Activated CD4-positive, alpha-beta T cell treated with anti-CD3 and anti-CD28 coated beads, Interleukin-10, Interleukin-2, amounts not matched to agents 100 ng/mL and 50 ng/mL, durations not matched to agents 16 hours and 8 hours (primary cell): ENCODE measurements at regions not wholly inside any gene's neighbourhood (a gene's known extent, or its start where the extent isn't known, plus 50 kb on each side); places are given as distances from the start of the nearest gene placed in this dataset.

Source experiments
- DNase-seq: peaks from one replicate; pipeline ENCODE4 v3.0.0-alpha.2; 2020

DNA sequence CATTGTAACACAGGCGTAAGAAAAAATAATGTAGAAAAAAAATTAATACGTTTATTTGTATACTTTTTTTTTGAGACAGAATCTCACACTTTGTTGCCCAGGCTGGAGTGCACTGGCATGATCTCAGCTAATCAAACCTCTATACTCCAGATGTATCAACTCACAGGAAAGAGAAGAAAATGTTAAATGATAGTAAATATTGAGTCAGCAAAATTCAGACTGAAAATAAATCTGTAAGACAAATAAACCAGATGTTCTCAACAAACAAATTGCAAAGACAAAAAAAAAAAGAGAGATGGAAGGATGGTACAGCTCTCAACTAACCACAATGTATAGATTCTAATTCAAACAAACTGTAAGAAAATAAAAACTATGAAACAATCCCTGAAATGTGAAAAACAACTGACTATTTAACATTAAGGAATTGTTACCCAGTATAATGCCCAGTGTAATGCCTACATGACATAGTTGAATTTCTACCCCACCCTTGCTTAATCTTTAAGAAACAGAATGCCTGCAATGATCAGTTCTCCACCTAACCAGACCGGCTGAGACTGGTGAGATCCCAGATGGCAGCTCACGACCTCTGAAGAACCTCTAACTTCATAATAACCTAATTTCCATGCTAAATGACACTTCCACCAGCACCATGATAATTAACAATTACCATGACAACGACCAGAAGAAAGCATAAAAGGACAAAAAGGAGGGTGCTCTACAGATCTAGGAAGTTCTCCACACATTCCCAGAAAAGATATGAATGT lies 272.0 kb upstream of the GNAI1 start:
- DNase-seq: no peak

DNA sequence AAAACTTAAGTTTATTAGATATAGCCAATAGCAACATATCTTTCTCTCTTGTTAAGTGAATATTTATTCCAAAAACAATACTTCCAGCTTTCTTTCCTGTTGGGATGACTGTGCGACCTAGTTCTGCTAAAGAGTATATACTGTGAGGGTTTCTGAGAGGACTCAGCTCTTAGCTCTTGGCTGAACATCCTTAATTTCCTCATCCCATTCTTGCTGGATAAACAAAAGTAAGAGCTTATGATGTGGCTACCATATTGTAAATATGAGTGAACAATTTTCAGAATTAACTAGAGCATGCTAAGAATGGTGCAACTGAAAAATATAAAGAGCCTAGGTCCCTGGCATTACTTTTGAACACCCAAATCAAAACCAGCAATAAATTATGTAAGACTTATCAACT lies 279.5 kb upstream of the GNAI1 start:
- DNase-seq: no peak

DNA sequence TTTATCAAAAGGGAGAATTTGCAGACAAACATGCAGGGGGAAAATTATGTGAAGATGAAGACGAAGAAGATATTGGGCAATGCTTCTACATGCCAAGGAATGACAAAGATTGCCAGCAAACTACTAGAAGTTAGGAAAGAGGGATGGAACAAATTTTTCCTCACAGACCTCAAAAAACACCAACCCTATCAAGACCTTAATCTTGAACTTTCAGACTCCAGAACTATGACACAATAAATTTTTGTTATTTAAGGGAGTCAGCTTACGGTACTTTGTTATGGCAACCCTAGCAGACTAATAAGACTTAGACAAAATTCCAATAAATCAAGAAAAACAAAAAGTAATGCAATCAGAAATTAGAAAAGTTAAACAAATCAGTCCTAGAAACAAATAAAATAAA lies 280.0 kb upstream of the GNAI1 start:
- no peak for DNase-seq

DNA sequence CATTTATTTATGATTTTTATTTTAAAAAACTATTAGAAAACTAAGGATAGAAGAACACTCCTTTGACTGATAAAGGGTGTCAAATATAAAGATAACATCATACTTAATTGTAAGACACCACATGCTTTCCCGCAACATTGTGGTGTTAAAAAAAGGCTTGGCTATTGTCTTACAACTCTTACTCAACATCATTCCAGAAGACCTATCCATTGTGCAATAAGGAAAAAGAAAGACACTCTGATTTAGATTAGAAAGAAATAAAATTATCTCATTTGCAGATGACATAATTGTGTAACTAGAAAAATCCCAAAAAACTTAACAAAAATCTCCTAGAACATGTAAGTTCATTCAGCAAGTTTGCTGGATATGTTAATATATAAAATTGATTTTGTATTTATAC lies 296.7 kb upstream of the GNAI1 start:
- DNase-seq: no peak

DNA sequence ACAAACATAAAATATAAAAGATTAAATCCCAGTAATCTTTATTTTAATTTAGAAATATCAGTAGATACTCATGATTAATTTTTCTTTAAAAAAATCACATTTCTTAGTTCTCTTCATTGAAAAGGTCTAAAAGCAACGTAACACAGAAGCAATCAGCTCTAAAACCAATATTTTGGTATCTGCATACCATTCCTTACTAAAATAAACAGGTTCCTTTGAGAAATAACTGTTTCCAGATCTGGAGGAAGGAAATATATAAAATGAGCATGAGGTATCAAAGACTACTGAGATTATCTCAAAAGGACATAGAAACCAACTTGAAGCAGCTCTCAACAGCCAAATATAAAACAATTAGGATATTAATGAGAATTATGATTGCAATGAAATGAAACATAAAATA lies 301.0 kb upstream of the GNAI1 start:
- no peak for DNase-seq

DNA sequence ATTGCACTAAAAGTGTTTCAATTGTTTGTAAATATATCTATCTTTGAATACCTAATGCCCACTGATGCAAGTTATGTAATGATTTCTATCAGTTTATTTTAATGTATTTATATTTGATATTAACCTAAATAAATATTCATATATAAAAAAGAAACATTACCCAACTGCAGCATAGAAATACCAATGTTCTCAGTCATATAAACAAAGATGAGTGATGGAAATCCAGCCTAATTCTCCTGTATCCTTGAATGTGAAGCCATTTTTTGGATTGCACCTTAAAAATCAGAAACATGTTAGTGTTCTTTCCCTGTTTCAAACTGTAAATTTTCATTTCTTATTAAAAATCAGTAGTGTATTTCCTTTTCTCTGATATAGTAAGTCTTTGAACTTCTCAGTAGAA lies 305.8 kb upstream of the GNAI1 start:
- DNase-seq: no peak

DNA sequence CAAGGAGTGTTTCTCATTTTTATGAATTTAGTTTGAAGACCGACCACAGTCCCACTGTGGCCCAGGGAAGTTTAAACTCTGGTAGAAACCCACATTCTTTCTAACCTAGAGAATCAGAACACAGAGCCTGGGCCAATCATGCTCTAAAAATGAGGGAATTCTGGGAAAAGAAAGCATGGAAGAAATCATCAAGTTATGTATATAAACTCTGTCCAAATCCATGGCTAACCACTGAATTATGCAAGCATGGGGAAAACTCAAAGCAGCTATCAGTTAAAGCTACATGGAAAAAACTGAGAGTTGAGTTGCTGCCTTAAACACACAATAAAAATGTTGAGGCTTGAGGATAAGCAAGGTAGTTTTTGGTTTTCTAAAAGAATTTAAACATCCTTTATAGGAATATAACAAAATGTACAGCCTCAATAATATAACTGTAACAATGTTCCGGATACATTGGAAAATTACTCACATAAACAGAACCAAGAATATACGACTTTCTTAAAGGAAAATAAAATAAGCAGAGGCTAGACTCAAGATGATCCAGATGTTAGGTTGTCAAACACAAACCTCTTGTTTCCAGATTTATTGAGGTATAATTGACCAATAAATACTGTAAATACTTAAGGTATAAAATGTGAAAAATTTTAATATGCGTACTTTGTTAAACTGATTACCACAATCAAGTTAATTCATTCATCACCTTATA lies 311.2 kb upstream of the GNAI1 start:
- no peak for DNase-seq

DNA sequence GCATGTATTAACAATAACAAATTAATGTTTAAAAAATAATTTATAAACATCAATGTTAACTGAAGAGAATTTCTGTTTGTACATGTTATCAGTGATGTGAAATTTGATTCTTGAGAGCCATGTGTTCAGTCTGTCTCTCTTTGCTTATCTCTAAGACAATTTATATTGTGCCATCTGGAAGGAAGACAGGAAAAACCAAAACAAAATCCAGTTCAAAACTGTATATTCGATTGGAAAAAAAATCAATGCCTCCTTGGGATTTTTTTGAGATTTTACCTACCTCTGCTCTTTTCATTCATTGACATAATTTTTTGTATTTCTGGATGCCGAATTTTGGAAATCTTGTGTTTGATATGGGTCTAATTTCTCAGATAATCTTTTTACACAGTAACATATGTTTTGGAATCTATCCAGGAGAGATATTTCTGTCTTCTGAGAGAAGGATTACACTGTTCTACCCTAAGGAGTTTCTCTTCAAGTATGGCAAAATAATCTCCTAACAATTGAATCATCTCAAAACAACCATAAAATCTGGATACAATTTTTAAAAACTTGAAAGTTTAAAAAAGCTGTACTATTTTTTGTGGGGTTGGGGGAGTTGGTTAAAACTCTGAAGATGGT lies 311.9 kb upstream of the GNAI1 start:
- DNase-seq: no peak

DNA sequence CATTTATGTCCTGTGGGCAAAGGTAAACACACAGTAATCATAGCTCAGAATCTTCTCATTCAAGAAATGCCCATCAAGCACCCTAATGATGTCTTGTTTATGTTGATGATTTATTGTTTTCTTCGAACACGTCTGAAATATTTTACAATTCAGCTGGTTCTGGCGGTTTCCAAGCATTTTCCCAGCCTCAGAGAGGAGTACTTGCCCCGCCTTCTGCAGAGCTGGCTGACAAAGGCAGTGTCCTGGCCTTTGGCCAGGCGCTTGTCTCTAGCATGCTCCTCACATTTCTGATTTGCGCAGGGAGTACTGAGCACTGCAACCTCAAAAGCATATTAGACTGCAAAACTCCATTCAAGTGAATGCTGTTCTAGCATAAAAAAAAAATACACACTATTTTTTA lies 314.2 kb upstream of the GNAI1 start:
- no peak for DNase-seq

DNA sequence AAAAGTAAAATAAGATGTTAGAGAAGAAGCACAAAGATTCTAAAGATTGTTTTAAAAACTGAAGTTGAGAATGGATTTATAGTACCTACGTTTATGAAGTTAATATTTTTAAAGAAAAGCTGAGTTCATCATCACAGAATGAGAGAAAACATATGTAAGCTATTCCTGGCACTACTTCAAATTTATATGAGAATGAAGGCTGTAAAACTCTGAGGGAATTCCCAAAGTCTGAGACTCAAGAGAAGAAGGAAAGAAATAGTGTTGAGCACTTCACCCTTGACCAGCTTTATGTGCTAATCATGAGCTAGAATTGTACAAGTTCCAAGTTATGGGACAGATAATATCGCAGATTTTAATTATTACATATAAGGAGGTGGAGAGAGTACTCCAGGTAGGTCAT lies 323.7 kb upstream of the GNAI1 start:
- DNase-seq: no peak

DNA sequence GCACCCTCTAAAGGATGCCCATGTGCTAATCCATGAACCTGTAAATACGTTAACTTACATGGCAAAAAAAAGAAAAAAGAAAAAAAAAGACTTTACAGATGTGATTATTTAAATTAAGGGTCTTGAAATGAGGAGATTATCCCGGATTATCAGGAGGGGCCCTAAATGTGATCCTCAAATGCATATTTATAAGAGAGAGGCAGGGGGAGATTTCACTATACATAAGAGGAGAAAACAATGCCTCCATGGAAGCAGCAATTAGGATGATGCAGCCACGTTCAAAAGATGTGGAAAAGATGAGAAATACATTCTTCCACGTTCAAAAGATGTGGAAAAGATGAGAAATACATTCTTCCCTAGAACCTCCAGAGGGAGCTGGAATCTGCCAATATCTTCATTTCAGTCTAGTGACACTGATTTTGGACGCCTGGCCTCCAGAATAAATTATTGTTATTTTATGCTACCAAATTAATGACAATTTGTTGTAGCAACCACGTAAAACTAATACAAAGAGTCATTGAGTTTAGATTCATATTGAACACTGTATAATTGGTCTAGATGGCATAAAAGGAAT lies 328.4 kb upstream of the GNAI1 start:
- no peak for DNase-seq

DNA sequence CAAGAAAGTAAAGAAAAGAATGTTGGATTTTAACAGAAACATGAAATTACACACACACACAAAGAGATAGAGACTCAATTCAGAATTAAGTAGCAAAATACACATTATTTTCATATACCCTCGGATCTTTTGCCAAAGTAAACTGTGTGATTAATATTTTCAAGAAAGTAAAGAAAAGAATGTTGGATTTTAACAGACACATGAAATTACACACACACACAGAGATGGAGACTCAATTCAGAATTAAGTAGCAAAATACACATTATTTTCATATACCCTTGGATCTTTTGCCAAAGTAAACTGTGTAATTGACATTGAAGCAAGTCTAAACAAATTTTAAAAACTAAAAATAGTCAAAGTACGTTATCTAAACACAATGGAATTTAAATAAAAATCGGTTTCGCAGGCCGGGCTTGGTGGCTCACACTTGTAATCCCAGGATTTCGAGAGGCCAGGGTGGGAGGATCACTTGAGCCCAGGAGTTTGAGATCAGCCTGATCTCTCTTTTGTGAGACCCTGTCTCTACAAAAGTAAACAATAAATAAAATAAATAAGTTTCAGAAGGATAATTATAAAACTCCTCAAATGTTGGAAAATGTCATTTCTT lies 337.3 kb upstream of the MAGI2 start:
- DNase-seq: no peak

DNA sequence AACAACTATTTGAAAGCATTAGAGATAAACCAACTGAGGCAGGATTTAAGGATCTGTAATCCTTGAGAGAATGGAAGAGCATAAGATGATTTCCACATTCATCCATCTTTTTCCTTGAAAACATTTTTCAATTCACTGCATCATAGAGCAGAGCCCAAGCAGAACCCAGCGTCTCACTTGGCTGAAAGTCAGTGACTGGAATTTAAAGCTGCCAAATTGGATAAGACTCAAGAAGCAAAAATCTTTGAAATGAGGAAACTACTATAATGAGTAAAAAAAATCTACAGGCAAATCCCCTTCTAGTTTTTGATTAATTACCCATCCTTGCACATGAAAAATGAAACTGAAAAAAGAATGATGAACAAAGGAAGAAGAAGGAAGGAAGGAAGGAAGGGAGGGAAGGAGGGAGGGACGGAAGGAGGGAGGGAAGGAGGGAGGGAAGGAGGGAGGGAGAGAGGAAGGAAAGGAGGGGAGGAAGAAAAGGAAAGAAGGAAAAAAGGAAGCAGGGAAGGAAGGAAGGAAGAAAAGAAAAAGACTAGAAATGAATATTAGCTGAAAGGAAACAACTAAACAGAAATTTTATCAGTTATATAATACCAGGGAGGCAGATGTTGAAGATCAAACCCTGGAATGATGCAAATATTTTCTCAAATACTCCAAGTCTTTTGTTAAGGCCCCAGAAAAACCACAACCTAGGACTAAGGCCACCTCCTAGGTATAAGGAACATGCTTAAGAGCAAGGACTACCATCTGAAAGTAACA lies 336.3 kb upstream of the MAGI2 start:
- DNase-seq: no peak

DNA sequence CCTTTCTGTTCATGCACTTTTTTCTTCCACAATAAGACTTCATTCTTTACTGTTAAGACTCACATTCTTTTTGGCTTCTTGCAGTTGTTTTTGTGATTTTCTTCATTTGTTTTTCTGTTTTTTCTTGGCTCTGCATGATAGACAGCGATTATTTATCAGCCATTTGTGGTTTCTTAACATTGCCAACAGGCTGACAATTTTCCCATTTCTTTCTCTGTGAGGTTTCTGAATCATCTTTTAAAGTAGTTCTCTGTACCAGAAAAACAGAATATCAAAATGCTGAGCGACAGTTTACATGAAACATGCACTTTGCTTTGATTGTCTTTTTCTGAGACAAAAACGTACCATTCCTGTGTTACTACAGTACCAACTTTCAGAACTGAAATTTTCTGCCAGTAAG lies 334.2 kb upstream of the MAGI2 start:
- DNase-seq: no peak

DNA sequence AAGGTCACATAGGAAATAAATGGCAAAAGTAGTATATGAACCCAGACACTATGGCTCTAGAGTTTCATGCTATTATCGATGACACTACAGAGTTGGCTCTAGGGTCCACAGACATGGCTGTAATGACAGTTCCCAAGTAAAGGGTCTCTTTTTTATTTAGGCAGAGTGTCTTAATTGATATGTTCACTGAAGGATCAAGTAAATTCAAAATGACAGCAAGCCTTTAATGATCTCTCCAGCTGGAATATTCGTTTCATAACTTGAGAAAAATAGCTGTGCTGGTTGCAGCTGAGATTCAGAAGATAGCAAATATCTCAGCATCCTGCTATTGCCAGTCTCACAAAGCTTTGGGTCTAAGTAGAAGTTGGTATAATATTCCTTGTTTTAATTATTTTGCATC lies 333.6 kb upstream of the MAGI2 start:
- no peak for DNase-seq

DNA sequence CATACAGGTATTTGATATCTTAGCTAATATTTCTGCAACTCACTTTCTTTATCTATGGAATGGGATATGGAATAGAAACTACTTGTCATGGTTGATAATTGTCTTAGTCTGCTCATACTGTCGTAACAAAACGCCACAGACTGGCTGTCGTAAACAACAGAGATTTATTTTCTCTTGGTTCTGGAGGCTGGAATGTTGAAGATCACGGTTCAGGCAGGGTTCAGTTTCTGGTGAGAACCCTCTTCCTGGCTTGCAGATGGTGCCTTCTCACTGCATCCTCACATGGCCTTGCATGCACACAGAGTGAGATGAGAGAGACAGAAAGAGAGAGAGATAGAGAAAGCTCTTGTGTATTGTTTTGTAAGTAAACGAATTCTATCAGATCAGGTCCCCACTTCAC lies 332.7 kb upstream of the MAGI2 start:
- DNase-seq: no peak

DNA sequence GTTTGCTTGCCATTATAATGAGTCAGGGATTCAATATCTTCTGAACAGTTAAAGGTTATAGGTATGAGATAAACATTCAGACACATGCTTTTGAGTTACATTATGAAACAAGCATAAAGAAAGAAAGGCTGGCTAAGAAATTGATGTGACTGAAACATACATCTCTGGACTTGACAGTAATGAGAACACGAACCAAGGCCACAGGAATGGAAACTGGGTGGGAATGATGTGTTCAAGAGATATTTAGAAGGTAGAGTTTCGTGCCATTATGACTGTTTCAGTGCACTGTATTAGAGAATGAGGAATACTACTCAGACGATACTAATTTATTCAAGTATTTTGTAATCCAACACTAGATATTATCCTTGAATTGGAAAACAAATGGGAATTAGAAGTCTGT lies 332.1 kb upstream of the MAGI2 start:
- DNase-seq: no peak

DNA sequence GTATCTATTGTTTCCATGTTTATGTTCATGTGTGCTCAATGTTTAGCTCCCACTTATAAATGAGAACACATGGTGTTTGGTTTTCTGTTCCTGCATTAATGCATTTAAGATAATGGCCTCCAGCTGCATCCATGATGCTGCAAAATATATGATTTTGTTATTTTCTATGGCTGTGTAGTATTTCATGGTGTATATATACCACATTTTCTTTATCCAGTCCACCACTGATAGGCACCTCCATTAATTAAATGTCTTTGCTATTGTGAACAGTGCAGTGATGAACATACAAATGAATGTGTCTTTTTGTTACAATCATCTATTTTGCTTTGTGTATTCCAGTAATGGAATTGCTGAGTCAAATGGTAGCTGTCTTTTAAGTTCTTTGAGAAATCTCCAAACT lies 329.4 kb upstream of the MAGI2 start:
- no peak for DNase-seq

DNA sequence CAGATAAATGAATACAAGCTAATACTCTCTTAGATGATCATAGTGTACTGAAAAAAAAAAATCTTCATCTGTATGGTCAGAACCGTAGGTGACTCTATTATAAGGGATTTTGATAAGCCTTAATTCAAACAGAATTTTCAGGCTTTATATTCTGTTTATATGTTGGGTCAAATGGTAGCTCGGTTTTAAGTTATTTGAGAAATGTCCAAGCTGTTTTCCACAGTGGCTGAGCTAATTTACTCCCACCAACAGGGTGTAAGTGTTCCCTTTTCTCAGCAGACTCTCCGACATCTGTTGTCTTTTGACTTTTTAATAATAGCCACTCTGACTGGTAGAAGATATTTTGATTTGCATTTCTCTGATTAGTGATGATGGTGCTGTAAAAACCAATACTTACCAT lies 328.8 kb upstream of the MAGI2 start:
- no peak for DNase-seq

DNA sequence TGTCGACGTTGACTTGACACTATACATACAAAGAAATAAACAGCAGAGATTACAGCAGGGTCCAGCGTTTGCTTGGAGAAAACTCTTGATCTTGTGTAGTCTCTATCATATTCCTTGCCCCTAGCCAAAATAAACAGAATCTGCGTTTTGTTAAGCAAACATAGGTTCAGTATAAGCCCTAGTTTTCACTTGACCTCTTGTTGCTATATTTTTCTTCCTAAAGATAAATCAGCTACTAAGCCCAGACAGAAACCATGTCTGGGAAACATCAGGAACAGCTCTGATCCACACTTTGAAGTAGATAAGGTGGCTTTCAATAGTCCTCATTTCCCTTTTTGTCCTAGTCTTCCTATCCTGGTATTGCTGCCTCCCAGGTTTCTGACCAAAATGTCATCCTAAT lies 328.2 kb upstream of the MAGI2 start:
- DNase-seq: no peak

DNA sequence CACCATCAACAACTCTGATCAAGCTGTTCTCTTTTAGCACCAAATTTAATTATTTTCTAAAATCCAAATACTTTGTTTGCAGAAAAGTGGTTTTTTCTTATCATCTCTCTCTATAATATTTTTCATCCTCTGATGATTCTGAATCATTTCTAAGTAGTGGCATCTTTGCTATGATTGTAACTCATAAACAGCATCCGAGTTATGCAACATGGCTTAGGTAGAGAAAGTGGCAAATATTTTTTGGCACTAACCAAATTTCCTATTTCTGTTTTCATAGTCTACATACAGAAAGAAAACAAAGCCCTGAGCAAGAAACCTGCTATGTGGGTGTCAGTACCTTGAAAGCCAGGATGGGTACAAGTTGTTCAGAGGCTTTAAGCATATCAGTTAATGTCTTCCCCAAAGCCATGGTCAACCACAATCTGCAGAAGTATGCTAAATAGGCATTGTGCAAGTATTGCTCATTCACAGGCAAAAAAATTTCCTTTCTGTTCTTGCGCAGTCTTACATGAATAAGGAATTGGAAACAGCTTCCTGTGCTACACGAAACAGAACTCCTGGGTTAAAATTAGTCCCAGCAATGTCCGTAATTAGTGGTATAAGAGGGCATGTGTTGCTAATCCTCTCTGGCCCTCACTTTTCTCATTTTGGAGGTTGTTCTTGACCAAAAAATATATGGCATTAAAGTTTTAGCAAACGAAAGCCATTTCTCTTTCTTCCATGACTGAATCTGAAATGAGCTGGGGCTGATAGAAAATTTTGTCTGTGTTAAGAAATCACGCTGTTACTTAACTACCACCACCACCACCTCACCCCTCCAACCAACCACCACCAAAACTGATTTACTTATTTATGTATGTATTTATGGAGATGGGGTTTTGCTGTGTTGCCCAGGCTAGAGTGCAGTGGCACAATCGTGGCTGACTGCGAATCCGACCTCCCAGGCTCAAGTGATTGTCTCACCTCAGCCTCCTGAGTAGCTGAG lies 325.6 kb upstream of the MAGI2 start:
- DNase-seq: no peak

DNA sequence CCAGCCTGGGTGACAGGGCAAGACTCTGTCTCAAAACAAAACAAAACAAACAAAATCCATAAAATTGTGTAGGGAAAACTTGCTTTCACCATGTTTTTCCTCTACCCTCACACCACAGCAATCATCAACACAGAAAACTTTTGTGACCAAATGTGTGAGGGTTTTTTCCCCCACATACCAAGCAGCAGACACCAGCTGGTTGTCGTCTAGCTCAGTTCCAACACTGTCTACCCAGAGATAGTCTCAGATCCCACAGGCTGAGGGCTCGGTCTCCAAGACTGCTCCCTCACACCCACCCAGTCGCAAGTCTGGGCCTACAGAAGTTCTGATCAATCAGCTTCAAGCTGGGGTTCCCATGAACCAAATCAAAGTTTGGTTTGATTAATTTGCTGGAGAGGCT lies 322.4 kb upstream of the MAGI2 start:
- no peak for DNase-seq
